ENCODE measurements at regions not wholly inside any gene's neighbourhood (a gene's known extent, or its start where the extent isn't known, plus 50 kb on each side); places are given as distances from the start of the nearest gene placed in this dataset.

DNA sequence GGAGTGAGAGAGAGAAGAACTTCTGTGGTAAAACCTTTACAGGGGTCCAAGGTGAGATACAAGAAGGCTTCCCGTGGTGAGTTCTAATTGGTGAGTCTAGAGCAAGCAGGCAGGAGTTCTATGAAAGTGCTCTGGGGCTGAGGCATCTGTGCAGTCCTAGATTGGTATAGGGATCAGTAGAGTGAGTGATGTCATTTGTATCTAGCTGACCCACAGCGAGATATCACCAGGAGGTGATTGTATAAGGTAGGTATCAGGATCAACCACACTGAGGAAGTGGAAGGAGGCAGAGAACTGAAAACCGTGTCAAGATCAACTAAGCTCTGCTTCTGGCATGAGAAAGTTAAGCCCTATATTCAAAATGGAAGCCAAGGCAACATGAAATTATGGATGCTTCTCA lies 1648.9 kb upstream of the TMEFF2 start:
- CTCF ChIA-PET (ENCODE audit: partially characterized antibody): no interaction called here
- Histone ChIP-seq H3K4me3 (ENCODE audit: extremely low read depth in 1 of 4, insufficient read depth in 2 of 4, low read depth in 3 of 4, low read length in 4 of 4) (no peak overlapping the region), H2BK15ac (ENCODE audit: low read length) (no peak overlapping the region), H2BK5ac (ENCODE audit: low read depth, low read length) (no peak overlapping the region), H3K27ac (ENCODE audit: low read depth, low read length) (no peak overlapping the region), H3K23me2 (ENCODE audit: low read depth, low read length) (no peaks in the 10 kb centered on the region), H3K18ac (ENCODE audit: extremely low read depth, low read length) (no peak overlapping the region), H4K91ac (replicated peaks; ENCODE audit: insufficient read length, low read length) (no peak overlapping the region), H4K5ac (ENCODE audit: insufficient read length, low read depth, low read length) (no peak overlapping the region), H2AFZ (ENCODE audit: low read length) (no peak overlapping the region), H3K9me3 (ENCODE audit: insufficient read depth in 2 of 2, low read depth in 1 of 2, low read length in 1 of 2) (no peaks in the 10 kb centered on the region), H3K4me1 (replicated peaks in 1 of 4; ENCODE audit: control insufficient read depth in 3 of 4, insufficient read depth in 4 of 4, low read length in 3 of 4) (no peaks in the 10 kb centered on the region), H3K14ac (ENCODE audit: insufficient read length) (no peak overlapping the region), H3K4me2 (ENCODE audit: insufficient read depth in 1 of 2, low read depth in 2 of 2, low read length in 2 of 2) (no peak overlapping the region), H3K27me3 (replicated peaks in 1 of 4; ENCODE audit: control insufficient read depth in 3 of 4, extremely low read depth in 1 of 4, insufficient read depth in 3 of 4, low read length in 3 of 4) (no peaks in the 10 kb centered on the region), H2AK5ac (ENCODE audit: low read depth, low read length) (no peak overlapping the region), H3K36me3 (ENCODE audit: control insufficient read depth in 2 of 4, insufficient read depth in 4 of 4, low read length in 3 of 4) (no peaks in the 10 kb centered on the region), H3K23ac (ENCODE audit: insufficient read length) (no peak overlapping the region), H3K9ac (replicated peaks in 1 of 4; ENCODE audit: extremely low read depth in 1 of 4, low read depth in 3 of 4, low read length in 3 of 4) (no peak overlapping the region), H3K79me2 (ENCODE audit: control insufficient read depth in 1 of 2, insufficient read depth in 2 of 2, low read length in 2 of 2) (no peaks in the 10 kb centered on the region), H3K56ac (replicated peaks; ENCODE audit: insufficient read length, low read depth, low read length) (no peak overlapping the region), H3K4ac (replicated peaks; ENCODE audit: insufficient read length, low read depth, low read length) (no peak overlapping the region), H3K79me1 (ENCODE audit: low read depth, low read length) (no peaks in the 10 kb centered on the region), H2BK120ac (replicated peaks; ENCODE audit: low read depth, low read length) (no peak overlapping the region), H2BK12ac (ENCODE audit: low read depth, low read length) (no peak overlapping the region), H2BK20ac (ENCODE audit: low read length) (no peak overlapping the region), H4K8ac (ENCODE audit: extremely low read depth, insufficient read depth, low read length) (no peak overlapping the region), H4K20me1 (replicated peaks in 1 of 2; ENCODE audit: control insufficient read depth in 1 of 2, insufficient read depth in 2 of 2, low read length in 2 of 2) (no peaks in the 10 kb centered on the region)
- TF ChIP-seq RBBP5 (IDR thresholded peaks at IDR 0.05; ENCODE audit: borderline replicate concordance, low read depth, low read length) (no peak), TCF12 (IDR thresholded peaks at IDR 0.05; ENCODE audit: low read depth, low read length) (no peak), RNF2 (IDR thresholded peaks at IDR 0.05; ENCODE audit: borderline replicate concordance, low read depth, low read length, missing control alignments, poor library complexity, severe bottlenecking) (no peak), SIX5 (IDR thresholded peaks at IDR 0.05; ENCODE audit: low read depth, low read length) (no peak)
- WGBS, 2 experiments (ENCODE audit: extremely low coverage in 1 of 2, insufficient coverage in 1 of 2, insufficient read length in 1 of 2, insufficient replicate concordance in 2 of 2, low coverage in 1 of 2, low lambda C conversion rate in 2 of 2, missing lambda C conversion rate in 1 of 2): 93% methylated on average over 3 of the region's 3 CpGs; no CpG with 5 or more reads in 1 of the 2 experiments
- FAIRE-seq (no peak), DNase-seq (ENCODE audit: low read depth in 1 of 2, low spot score in 2 of 2) (no peak)
- POLR2A ChIA-PET (ENCODE audit: partially characterized antibody): no interaction called here
